ENCODE measurements at regions not wholly inside any gene's neighbourhood (a gene's known extent, or its start where the extent isn't known, plus 50 kb on each side); places are given as distances from the start of the nearest gene placed in this dataset.

DNA sequence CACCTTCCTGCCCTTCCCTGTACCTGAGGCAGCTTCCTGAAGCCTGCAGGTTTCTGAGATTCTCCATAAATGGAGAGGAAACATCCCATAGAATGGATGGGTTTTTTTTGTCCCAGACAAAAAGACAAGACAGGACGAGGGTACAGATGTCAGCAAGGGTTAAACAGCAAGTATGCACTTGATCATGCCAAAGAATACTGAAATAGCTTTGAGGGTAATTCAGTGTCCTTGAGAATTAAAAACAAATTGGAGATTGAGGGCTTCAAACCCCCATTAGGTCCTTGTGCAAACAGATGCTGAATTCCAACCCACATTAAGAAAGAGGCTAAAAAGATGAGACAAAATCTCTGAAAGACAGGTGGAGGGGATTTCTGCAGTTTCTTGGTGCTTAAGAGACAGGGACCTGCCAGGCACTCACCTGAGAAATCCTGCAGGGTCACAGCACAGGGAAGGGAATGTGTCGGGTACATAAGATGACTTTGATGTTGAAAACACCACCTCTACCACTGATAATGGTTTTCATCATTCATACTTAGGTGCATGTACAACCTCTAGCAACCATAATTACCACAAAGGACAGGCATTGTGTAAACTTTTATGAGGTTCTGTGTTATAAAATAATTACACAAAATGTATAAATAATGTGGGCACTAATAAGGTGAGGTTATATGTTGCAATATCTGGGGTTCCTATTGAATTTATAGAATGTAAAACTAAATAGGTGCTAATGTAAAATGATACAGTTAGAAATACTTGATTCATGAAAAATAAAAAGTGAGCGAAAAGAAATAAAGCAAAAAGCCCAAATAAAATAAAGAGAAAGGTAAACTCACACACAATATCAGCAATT is 107.1 kb upstream of the TOP3B start:
- TF ChIP-seq CTCF (IDR thresholded peaks at IDR 0.05; ENCODE audit: insufficient read depth, low read depth, low read length) = no peak
- DNase-seq (ENCODE audit: low read depth) = no peak
- no peak overlapping the region for H3K4me3 ChIP-seq (ENCODE audit: low read depth, low read length)

DNA sequence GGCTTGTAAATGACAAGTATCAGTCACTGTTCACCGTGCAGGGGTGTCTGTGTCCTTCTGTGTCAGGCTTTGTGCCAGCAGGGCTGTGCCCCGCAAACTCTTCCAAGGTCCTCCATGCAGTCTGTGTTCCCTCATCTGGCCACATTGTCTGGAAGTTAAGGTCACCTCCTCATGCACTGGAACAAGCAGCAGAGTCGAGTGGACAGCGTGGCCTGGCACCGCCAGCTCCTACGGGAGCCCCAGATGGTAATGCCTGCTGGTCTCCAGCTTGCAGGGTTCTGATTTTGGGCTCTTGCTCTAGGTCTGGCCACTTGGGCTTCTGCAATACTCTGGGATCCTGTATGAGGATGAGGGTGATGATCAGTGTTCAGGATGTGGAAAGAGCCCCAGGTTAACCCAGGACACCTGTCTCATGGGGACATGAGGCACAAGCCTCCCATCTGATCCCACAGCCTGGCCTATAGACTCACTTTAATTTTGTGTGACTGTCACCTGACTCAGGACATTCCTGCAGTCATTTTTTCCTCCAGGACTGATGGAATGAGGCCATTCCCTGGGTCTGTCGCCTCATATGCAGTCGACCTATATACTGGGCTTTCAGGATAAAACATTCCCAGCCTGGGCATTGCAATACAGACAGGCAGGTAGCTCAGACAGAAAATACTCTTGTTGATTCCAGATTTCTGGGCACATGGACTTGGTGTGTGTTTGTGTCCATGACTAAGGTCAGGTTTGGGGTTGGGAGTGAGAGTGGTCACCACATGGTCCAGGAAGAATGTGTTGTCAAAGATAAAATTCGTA is 106.3 kb upstream of the TOP3B start:
- no peak overlapping the region for H3K4me3 ChIP-seq (ENCODE audit: low read depth, low read length)
- no peak for TF ChIP-seq CTCF (IDR thresholded peaks at IDR 0.05; ENCODE audit: insufficient read depth, low read depth, low read length)

GRCh38 chr22:22087854-22088657 is 105.5 kb upstream of the TOP3B start:
- TF ChIP-seq CTCF (IDR thresholded peaks at IDR 0.05; ENCODE audit: insufficient read depth, low read depth, low read length) = no peak
- DNase-seq (ENCODE audit: low read depth) = no peak
- H3K4me3 ChIP-seq (ENCODE audit: low read depth, low read length) = no peak overlapping the region

More for the DNA sequence above, 106.3 kb upstream of the TOP3B start:
- no peak for DNase-seq (ENCODE audit: low read depth)

DNA sequence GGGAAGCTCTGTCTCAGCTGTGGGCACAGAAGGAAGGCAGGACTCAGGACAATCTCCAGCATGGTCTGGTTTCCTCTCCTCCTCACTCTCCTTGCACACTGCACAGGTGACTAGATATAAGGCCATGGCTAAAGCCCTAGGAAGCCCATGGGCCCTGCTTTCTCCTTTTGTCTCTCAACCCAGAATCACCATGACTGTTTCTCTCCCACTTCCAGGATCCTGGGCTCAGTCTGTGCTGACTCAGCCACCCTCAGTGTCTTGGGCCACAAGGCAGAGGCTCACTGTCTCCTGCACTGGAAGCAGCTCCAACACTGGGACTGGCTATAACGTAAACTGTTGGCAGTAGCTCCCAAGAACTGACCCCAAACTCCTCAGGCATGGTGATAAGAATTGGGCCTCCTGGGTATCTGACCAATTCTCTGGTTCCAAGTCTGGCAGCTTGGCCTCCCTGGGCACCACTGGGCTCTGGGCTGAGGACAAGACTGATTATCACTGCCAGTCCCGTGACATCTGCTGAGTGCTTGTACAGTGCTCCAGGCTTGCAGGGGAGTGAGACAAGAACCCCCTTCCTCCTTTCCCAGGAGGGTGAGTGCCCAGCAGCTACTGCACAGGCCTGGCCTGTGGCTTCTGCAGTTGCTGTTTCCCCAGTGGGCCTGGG is 104.0 kb upstream of the TOP3B start:
- no peak for DNase-seq (ENCODE audit: low read depth)
- TF ChIP-seq CTCF (IDR thresholded peaks at IDR 0.05; ENCODE audit: insufficient read depth, low read depth, low read length) = no peak
- H3K4me3 ChIP-seq (ENCODE audit: low read depth, low read length) = no peak overlapping the region

DNA sequence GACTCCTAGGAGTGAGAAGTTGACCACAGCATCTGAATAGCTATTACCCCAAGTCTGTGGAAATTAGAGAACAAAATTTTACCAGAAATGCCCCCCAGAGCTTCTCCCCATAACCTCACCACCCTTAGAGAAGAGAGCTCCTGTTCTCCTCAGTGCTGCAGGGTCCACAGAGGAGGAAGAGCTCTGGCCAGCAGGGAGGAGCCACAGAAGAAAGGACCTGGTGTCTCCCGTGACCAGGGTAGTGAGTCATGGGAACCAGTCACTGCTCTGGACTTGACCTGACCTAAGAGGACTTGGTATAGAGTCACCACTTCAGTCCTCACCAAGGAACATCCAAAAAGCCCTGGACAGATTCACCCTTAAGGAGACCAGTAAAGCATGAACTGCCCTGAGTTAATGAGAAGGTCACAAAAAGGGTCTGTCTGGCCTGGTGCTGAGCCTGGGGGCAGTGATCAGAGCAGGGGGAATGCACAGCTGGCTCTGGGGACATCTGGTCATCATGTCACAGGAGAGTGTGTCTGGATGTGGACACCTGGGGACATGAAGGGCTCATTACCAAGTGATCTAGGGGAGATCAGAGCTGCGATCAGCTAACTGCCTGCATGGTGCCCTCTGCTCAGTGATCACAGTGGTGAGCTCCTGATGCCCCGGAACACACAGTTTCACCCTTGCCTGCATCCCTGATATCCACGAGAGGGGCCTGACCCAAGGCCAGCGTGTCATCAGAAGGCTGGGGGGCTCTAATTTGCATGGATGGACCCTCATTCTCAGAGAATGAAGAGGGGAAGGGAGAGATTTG is 103.3 kb upstream of the TOP3B start:
- DNase-seq (ENCODE audit: low read depth) = peak; percentile 12
- no peak for TF ChIP-seq CTCF (IDR thresholded peaks at IDR 0.05; ENCODE audit: insufficient read depth, low read depth, low read length)
- H3K4me3 ChIP-seq (ENCODE audit: low read depth, low read length) = no peak overlapping the region

Measured in fibroblast of villous mesenchyme (primary cell).